ENCODE measurements at regions not wholly inside any gene's neighbourhood (a gene's known extent, or its start where the extent isn't known, plus 50 kb on each side); places are given as distances from the start of the nearest gene placed in this dataset.

DNA sequence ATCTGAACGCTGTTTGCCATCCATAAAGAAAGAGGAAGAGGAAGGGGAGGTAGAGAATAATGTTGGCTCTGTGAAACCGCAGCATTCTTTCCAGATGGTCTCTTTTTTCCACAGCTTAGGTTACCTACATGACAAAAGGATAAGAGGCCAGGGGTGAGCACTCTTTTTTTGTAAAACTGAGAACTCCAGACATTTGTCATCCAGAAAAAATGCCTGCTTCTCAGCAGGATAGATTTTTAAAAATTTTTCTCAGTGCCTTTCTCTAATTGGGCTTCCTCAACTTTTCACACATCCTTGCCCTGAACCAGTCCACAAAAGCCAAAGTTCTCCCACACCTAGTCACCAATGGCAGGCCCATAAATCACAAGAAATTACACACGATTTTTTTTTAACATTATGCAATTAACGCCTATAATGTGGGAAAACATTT, 158.1 kb upstream of the TENM3 start:
- TF ChIP-seq BCL11A (IDR thresholded peaks at IDR 0.05; ENCODE audit: low read depth, low read length) (no peak), MXI1 (IDR thresholded peaks at IDR 0.05; ENCODE audit: low read depth, low read length) (no peak)
- TF ChIP-seq, protein P1, sequence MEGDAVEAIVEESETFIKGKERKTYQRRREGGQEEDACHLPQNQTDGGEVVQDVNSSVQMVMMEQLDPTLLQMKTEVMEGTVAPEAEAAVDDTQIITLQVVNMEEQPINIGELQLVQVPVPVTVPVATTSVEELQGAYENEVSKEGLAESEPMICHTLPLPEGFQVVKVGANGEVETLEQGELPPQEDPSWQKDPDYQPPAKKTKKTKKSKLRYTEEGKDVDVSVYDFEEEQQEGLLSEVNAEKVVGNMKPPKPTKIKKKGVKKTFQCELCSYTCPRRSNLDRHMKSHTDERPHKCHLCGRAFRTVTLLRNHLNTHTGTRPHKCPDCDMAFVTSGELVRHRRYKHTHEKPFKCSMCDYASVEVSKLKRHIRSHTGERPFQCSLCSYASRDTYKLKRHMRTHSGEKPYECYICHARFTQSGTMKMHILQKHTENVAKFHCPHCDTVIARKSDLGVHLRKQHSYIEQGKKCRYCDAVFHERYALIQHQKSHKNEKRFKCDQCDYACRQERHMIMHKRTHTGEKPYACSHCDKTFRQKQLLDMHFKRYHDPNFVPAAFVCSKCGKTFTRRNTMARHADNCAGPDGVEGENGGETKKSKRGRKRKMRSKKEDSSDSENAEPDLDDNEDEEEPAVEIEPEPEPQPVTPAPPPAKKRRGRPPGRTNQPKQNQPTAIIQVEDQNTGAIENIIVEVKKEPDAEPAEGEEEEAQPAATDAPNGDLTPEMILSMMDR (IDR thresholded peaks at IDR 0.05 in 2 of 3, conservative IDR thresholded peaks at IDR 0.05 in 1 of 3; ENCODE audit: control insufficient read depth in 2 of 3, extremely low read depth in 1 of 3, insufficient read depth in 1 of 3, low read depth in 3 of 3, low read length in 3 of 3): no peak

Measured in GM12878 (cell line).